Stimulated activated CD8-positive, alpha-beta memory T cell treated with anti-CD3 and anti-CD28 coated beads, Interleukin-7, amount 100 ng/mL, for 1 hour (primary cell): ENCODE measurements at regions not wholly inside any gene's neighbourhood (a gene's known extent, or its start where the extent isn't known, plus 50 kb on each side); places are given as distances from the start of the nearest gene placed in this dataset.

ENCODE experiments used
- DNase-seq, 2 donors: peaks; one replicate each; pipeline ENCODE4 v3.0.0-alpha.2; 2020; ENCODE audit warnings: low read depth in 2 of 2

DNA sequence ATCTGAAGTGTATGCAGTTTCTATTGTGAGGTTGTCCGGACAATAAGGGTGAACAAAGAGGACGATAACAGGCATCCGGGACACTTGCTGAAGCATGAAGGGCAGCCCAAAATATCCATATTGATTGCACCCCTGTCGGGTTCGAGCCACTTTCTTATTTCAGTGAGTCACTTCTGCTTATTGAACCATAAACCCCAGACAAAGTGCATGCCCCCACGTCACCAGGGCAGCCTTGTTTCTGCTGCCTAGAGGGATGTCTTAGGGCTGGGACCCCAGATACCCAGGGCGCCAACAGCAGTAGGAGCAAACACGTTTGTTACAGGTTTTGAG lies 175.3 kb upstream of the LYZL1 start:
- DNase-seq = no peak

DNA sequence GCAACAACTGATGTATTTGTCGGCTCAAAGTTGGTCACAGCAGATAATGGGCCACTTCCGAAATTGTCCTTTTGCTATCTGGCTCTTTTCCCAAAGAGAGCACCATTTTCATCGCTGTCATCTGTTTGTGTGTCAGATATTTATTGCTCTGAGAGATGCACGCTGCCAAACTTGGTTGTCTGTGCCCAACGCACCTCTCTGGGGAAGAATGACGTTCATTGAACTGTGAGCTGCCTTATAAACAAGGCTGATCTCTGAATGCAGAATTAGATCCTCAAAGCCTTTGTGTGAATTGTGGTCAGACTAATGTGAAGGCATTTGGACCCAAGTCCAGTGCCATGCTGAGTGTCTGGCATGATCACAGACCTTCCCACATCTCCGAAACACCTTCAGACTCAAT lies 174.7 kb upstream of the LYZL1 start:
- no peak for DNase-seq

DNA sequence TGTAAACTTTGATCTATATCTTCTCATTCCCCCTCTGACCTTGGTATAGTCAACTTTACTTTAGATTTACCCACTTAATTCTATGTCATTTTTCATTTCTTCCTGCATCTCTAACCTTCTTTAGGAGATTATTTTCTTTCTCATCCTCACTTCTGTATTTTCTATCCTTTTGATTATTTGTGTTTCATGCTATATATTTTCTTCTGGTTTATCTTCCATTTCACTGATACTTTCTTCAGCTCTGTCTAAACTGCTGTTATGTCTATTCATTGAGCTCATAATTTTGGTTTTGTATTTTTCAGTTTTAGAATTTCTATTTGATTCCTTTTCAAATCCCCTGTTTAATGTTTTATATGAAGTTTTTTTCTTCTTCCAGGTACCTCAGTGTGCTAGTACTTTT lies 171.1 kb upstream of the LYZL1 start:
- DNase-seq = no peak

DNA sequence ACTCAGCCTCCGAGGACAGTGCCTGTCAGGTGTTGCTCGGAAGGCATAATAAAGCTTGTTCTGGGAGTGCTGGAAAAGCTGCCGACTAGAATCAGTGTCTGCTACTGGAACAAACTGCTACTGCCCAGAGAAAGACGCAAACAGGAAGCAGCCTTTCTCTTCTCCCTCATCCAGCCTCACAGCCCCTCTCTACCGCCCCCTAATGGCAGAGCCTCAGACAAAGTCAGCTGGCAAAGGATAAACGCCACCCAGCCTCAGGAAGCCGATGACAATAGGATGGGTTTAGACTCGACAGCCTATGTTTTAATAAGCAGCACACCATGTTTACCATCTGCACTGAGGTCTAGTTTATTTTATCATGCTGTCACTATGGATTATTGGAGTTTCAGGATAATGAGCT lies 169.5 kb upstream of the LYZL1 start:
- no peak for DNase-seq

DNA sequence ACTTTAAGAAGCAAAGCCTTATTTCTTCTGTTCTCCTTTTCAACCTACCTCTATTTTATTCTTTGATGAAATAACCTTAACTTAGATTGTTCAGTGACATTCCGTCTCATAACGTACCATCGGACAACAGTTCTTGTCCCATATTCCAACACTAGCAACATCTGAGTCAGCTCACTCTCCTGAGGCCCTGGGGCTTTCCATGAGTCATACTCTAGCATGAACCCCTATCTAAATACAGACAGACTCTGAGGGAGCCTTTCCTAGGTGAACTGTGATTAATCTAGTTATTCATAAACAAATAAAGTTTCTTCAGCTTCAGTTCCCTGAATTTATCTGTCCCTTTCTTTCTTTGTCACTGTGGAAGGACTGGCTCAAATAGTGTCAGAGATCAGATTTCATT lies 168.7 kb upstream of the LYZL1 start:
- DNase-seq = no peak

DNA sequence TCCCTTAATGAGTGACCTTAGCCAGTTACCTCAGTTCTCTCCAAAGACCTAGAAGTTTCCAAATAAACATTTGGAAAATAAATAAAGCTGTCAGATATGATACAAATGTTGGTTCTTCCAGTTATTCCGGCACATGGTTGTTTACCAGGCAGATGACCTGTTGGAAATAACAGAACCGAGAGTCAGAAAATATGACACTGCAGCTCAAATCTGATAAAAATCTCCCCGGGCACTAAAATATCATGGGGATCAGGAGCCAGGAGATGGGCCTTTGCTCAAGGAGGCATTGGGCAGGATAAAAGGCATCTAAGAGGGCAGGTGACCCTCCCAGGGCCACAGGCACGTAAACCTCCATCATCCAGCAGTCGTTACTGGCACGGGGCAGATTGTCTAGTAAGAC lies 164.0 kb upstream of the LYZL1 start:
- DNase-seq = no peak

DNA sequence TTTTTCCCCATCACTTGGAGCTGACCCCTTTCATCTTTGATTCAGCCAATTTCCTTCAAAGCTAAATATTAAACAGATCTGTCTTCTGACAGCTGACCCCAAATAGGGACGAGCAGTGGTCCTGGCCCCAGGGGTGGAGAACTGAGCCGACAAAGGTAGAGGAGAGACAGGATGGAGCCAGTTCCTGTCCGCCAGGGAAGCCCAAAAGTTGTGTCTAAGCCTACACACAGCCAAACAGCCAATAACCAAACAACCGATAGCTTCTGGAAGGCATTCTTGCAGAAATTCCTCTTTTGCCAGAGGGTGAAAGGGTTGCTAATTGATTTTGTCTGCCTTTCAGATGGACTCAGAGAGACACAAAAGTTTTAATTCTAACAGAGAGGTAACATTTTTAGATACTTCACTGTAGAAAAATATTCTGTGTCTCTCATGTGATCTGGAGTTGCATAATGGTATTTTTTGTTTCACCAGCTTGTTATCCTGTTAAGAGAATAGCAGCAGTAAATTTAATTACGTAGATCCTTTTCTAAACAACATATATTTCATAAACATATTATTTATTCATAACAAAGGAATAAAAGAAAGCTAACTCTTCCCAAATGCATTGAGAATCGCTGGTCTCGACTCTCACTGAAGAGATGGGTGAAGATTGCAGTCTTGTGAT lies 161.7 kb upstream of the LYZL1 start:
- DNase-seq = no peak

DNA sequence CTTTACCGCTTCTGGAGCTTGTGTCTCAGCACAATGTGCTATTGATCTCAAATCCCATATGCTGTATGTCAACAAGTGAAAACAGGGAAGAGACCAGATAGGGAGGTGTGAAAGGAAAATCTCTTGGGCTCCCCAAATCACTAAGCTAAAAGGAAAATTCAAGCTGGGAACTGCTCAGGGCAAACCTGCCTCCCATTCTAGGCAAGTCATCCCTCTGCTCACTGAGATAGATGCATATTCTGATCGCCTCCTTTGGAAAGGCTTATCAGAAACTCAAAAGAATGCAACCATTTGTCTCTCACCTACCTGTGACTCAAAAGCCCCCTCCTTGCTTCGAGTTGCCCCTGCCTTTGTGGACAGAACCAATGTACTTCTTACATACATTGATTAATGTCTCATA lies 161.1 kb upstream of the LYZL1 start:
- DNase-seq = no peak

DNA sequence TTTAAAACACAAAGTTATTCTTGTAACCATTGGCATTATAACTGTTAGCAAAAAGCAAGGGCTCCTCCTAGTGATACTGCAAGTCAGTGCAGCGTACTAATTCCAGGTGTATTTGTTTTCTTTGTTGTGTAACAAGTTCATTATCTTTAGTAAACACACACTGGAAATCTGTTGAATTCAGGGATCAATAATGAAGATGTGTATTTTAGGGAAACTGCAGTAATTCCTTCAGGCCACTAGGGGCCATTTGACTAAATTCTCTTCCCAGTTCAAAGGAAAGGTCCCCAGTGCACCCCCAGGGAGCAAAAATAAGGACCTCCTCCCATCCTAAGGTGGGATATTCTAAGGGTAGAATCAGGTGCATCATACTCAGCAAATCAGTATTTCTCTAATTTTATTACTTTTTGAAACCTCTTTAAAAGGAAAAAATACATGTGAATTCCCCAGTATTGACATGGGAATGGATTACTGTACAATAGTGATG lies 158.6 kb upstream of the LYZL1 start:
- no peak for DNase-seq

DNA sequence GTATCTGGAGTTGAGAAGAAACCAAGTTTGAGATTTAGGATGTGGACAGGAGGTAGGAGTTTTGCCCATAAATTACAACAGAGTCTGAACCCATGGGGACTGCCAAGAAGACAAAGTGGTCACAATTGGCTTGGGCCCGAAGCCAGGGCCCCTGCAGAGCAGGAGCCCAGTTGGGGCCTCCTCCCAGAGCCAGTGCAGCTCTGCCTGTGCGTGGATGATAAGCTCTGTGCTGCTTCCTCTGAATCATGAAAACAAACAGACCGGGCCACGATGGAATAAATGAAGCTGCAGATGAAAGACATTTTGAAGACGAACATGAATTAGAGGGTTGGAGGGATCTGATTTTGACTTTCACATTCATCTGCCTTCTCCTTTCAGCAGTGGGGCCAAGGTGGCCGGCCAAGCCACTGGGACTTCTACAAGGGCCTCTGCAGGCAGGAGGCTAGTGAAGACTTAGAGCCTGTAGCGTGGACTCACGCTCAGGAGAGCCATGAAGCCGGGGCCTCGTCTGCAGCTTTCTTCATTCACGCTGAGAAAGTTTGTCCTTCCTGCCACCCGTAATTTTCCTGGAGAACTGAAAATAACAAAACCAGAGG lies 156.8 kb upstream of the LYZL1 start:
- no peak for DNase-seq

DNA sequence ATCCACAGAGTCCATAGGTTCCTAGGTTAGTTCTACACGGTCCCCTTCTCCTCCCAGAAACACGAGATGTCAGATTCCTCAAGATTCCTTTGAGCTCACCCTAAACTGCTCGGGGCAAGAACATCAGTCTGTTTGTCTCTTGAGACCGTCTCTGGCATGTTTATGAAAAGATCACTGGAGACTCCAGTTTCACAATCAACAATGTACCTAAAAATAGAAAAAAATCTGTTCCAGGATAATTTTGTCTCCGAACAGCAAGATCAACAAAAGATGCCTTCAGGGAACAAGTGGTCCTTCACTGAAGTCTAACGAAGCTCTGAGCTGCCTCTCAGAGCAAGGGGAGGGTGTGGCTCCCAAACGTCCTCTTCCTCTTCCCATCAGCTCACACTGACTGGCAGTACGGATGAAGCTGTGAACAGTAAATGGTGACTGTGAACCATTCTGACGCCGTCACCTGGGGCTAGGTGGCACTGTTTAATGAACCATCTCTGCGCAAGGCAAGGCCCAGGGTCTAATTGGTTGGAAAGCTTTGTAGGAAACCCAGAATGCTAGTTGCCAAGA lies 156.2 kb upstream of the LYZL1 start:
- no peak for DNase-seq

DNA sequence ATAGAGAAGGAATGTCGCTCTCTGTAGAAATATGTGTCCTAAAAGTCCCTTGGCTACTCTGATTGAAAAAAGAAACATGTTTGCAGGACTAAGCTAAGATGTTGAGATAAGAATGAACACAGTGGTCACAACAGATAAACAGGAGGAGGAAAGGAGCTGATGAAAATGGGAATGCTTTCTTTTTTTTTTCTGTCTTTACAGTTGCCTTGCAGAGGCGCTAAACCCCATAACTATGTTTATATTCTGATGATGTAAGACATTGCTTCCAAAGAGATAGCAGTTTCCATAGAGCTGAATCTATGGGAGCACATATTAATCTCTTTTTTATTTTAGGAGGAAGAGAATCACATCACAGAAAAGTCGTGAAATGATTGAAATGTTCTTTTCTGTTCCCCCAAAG lies 153.5 kb upstream of the LYZL1 start:
- DNase-seq = no peak

DNA sequence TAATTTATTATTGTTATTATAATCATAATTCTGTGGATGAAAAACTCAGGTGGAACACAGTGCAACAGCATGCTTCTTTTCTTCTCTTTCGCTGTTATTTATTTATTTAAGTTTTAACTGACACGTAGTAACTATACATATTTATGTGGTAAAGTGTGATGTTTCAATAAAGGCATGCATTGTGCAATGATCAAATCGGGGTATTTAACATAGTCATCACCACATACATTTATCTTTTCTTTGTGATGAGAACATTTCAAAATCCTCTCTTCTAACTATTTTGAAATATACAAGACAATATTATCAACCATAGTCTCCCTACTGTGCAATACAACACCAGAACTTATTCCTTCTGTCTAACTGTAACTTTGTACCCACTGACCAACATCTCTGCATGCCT lies 152.5 kb upstream of the LYZL1 start:
- no peak for DNase-seq

DNA sequence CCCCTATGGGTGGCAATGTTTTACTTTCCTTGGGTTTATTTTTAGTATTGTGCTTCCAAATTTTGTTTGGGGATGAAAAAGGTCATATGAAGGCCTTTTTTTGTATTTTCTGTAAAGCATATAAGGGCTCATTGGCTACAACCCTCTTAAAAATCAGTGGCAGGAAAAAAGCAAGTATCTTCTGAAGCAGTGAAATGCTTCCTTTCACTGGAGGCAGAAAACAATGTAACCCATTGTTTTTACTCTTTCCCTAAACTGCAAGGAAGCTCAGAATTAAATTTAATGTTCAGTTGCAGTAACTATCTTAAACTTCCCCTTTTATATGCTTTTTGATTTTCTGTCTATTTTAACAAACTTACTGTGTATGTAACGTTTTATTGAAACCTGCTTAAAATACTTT lies 148.7 kb upstream of the LYZL1 start:
- no peak for DNase-seq

DNA sequence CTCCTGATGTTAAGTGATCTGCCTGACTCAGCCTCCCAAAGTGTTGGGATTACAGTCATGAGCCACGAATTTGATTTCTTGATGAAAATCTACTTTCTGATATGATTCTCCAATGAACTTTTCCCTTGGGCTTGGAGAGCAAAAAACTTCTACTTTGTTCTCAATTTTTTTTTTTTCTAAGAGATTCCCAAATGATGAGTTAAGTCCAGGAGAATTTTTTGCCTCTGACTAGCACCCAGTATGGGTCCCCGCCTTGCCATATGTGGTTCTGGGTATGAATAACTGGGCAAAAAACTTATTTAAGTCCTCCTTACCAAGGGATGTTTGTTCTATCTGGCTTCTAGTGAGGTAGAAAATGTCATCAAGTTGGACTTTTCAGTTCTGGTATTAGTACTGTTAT lies 147.9 kb upstream of the LYZL1 start:
- no peak for DNase-seq

DNA sequence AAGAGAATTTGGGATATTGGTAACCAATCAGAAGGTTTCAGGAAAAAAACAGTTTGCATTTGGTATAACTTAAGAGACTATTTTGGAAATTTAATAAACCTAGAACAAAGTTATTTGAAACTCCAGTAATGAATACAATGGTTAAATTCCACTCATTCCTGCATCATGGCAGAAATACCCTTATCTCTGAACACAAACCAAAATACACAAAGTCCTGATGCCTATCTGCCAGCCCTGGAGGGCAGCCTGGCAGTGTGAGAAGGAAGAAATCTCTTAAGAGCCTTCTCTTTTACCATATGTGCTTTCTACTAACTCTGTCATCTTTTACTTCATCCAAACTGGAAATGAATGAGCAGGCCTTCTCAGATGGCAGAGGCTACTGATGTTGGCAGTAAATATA lies 147.1 kb upstream of the LYZL1 start:
- no peak for DNase-seq

DNA sequence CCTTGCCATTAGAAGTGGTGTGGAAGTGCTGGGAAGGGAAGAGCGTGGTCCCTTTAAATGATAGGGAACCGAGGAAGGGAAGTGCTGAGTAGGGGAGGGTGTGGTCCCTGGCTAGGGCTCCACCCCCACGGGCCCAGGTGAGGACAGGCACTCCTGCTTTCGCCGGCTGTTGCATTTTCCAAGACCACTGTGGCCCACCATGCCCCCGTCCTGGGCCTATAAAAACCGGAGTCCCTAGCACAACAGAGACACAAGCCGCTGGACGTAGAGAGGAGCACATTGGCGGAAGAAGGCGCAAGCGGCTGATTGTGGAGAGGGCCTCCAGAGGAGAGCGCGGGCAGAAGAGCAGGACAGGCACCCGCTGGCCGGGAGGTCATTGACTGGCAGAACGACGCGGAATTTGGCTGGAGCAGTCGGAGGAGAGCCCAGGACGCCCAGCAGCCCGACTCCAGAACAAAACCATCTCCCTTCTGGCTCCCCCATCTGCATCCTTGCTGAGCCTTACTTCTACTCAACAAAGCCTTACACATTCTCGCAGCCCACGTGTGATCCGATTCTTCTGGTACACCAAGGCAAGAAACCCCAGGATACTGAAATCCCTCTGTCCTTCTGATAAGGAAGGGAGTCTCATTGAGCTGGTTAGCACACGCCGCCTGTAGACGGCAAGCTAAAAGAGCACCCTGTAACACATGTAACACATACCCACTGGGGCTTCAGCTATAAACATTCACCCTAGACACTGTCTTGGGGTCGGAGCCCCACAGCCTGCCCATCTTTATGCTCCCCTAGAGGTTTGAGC lies 146.2 kb upstream of the LYZL1 start:
- DNase-seq = no peak

DNA sequence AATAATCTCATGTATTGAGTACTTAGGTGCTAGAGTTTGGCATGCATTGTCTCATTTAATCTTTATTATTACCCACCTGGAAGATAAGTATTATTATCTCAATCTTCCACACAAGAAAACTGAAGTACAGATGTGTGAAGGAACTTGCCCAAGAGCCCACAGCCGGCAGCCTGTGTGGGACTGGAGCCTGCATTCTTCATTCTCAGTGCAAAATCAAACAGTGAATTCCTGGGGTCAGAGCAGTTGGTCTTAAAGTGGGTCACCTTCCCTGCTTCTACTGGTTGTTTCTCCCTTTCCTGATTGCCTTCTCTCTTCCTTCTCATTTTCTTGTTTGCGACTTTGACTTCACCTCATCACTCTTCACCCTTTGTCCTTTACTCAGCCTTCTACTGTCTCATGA lies 144.7 kb upstream of the LYZL1 start:
- no peak for DNase-seq

DNA sequence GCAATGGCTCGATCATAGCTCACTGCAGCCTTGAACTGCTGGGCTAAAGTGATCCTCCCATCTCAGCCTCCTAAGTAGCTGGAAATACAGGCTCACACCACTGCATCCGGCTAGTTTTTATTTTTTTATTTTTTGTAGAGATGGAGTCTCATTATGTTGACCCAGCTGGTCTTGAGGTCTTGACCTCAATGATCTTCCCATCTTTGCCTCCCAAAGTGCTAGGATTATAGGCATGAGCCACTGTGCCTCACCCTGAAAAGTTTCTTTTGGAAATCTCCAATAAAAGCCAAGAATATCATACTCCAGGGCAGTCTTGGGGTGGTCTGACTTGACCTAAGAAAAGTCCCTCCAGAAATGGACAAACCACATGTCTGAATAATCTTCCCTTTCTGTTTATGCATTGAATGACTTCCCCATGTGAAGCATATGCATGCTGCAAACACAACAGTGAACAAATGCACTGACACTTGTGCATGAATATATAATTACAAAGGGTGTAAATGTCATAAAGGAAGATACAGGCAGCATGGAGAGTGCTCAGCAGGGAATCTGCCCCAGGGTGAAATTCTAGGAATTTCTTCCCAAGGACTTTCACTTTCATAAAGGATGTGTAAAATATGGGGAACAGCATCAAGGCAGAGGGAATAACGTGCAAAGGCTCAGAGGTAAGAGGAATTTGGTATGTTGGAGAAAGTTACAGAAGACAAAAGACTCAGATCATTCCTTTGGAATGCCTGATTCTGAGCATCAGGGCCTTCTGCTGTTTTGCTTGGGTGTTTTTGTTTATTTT lies 142.4 kb upstream of the LYZL1 start:
- DNase-seq = no peak

DNA sequence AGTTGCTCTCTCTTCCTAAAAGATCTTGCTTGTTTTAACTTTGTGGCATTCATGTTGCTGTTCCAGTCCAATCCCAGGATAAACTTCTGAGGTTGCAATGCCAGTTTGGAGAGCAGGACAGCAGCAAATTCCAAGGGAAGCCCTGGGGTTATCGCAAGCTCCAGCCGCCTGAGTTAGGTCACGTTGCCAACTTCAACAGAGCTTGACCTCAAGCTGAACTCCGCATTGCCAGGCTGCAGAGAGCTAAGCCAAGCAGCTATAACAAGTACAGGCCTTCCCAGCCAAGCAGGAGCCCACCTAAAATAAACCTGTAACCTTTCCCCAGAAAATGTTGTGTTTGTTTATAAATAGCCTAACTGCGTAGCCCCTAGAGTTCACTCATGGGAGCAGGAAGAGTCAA lies 138.9 kb upstream of the LYZL1 start:
- no peak for DNase-seq

DNA sequence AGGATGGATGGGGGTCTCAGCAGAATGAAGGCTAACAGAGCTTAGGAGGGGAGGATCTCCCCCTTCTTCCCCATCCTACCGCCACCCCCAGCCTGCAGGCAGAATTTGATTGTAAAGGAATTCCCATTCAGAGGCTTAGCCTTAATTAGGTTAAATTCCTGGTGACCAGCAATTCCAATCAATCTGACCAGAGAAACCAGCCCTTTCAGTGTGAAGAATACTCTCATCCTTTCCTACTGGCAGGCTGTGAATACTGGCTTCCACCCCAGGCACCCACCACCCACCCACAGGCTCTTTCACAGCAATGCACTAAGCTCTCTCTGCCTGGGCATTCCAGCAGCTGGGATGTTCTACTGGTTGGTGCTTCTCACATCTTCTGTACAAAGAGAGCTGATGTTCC lies 137.9 kb upstream of the LYZL1 start:
- DNase-seq = no peak

DNA sequence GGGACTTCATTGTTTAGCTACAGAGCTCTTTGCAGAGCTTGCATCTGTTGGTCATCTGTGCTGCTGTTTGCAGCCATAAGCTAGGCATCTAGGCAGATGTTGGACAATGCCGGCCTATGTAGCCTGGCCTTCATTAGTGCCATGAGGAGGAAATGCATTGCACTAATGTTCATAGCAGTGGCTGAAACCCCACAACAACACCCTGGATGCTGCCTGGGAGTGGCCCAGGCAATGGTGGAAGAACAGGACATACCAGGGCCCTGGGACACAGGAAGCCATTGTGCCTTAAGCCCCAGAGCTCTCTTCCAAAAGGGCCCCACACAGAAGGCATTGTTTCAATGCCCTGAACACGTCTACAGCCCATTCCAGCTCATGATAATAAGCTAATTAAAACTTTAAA lies 131.5 kb upstream of the LYZL1 start:
- no peak for DNase-seq
